ENCODE measurements at regions not wholly inside any gene's neighbourhood (a gene's known extent, or its start where the extent isn't known, plus 50 kb on each side); places are given as distances from the start of the nearest gene placed in this dataset.

DNA sequence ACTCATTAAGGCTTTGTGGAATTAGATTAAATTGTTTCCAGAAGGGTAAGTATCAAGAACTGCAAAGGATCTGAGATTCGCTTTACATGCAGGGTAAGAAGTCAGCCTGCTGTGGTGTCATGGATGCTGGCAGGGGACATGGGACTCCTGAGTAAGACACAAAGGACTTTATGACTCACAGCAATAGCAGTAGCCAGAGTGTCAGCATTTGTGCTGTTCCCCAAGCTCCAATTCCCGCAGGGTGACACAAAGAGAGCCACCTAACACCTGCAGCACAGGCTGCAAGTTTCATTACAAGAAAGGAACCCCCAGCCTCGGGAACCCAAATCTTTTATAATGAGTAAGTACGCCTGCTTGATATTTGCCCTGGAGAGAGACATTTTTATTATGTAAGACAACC lies 298.1 kb upstream of the POU3F1 start:
- no peak for DNase-seq (ENCODE audit: low read depth in 1 of 2, low spot score in 1 of 2)

DNA sequence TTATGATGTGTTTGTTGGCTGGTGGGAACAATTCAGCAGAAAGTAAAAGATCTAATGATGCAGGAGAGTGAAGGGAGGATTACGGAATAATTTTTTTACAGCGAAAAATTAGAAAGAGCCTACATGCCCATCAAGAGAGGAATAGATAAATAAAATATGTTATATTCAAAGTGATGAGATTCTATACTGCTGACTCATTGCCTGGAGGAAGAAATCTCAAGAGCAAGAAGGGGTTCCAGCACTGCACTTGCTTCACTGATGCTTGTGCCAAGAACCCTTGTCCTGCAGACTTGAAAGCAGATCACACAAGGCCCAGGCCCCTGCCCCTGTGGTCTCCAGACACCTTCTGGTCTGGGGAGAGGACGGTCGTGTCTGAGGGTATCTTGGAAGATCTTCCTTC lies 295.1 kb upstream of the POU3F1 start:
- DNase-seq (ENCODE audit: low read depth in 1 of 2, low spot score in 1 of 2), result no peak

GRCh38 chr1:38340409-38340808 lies 293.8 kb upstream of the POU3F1 start:
- no peak for DNase-seq (ENCODE audit: low read depth in 1 of 2, low spot score in 1 of 2)

- DNase-seq (ENCODE audit: low read depth in 1 of 2, low spot score in 1 of 2), result no peak
Observed at GRCh38 chr1:38337711-38338110, 291.1 kb upstream of the POU3F1 start.

GRCh38 chr1:38336961-38337360 lies 290.4 kb upstream of the POU3F1 start:
- DNase-seq (ENCODE audit: low read depth in 1 of 2, low spot score in 1 of 2), result no peak

- DNase-seq (ENCODE audit: low read depth in 1 of 2, low spot score in 1 of 2), result no peak
Observed at GRCh38 chr1:38336301-38336923, 289.8 kb upstream of the POU3F1 start.

DNA sequence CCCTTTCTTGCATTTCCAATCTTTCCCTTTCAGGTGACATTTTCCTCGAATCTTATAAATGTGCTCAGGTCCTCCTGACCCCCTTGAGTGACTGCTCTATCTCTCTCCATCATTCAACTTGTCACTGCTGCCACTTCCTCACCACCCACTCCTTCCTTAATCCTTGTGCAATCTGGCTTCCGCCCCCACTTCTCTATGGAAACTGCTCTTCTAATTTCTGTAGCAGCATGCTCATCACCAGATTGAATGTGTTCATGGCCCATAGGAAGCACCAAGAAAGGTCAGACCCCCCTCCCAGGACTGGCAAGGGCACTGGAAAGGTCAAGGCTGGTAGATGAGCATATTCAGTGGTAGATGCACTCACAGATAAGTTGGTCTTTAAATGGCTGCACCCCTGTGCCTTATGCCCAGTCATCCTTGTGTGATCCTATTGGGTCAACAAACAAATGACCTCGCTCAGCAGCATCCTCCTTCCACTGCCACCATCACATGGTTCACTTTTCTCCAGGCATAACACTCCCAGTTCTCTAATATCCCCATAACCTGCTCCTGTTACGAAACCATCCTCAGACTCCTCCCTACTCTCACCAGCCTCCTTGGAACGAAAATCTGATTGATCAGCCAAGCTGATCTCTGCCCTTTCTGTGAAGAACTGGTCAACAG lies 288.5 kb upstream of the POU3F1 start:
- DNase-seq (ENCODE audit: low read depth in 1 of 2, low spot score in 1 of 2), result no peak

- no peak for DNase-seq (ENCODE audit: low read depth in 1 of 2, low spot score in 1 of 2)
Observed at GRCh38 chr1:38332649-38333310, 286.2 kb upstream of the POU3F1 start.

GRCh38 chr1:38331496-38332210 lies 285.1 kb upstream of the POU3F1 start:
- DNase-seq (ENCODE audit: low read depth in 1 of 2, low spot score in 1 of 2), result no peak

DNA sequence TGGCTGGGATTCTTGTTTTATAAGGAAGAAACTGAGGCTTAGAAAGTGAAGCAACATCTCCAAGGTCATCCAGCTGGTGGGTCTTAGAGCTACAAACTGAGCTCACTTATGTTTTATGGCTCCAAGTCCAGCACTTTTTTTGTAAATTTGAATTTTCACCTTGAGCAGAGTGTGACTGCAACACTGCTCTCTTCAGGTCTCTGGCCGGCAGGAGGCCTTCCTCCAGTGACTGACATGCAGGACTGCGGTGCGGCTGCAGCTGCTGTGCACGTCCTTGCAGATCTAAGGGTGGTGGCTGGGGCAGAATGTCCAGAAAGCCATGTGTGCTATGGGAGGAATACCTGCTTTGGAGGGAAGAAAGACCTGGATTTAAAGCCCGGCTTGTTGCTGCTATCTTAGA lies 284.2 kb upstream of the POU3F1 start:
- no peak for DNase-seq (ENCODE audit: low read depth in 1 of 2, low spot score in 1 of 2)

GRCh38 chr1:38329644-38330043 lies 283.1 kb upstream of the POU3F1 start:
- no peak for DNase-seq (ENCODE audit: low read depth in 1 of 2, low spot score in 1 of 2)

DNA sequence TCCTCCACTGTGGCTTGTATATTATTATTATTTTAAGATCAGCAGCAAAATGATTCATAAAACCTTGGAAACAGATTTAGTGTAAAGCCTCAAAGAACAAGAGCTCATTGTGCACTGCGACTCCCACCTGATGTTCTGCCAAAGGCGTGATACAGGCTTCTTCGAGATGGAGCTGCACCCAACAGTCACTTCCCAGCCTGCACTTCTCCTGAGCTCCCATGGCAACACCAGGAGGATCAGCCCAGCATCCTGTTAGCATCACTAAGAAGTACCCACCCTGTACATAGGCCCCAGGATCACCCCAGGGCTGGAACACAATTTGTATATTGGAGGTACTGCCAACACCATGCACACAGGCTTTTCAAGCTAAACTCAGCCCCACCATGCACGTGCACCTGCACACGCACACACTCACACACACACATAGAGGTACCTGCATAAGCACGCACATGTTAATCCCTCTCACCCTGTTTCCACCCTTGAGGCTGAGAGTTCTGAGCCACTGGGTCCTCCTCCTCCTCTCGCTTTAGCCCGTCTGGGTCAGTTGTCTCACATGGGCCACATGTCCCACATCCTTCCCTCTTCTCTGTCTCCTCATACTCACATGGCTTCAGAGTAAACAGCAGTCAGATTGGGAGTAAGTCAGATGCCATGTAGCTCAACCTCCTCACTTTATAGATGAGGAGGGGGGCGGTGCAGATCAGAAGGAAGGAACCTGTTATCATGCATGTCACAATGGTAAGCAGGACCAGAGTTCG lies 281.9 kb upstream of the POU3F1 start:
- no peak for DNase-seq (ENCODE audit: low read depth in 1 of 2, low spot score in 1 of 2)

- DNase-seq (ENCODE audit: low read depth in 1 of 2, low spot score in 1 of 2), result no peak
Observed at GRCh38 chr1:38327559-38327973, 281.0 kb upstream of the POU3F1 start.

DNA sequence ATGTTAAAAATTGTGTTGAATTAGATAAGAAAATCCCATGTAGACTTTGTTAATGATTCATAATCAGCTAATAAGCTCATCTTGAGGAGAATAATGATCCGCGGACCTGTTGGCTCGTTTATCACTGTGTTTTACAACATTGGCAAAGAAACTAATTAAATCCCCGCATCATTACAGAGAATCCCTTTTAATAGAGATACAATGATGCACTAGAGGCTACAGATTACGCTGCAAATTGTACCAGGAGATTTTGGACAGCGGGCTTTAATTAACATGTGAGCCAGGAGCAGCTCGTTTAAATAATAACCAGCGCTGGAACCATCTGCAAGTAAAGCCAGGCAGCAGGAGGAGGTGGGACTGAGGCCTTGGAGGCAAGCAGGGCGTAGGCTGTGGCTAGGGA lies 280.3 kb upstream of the POU3F1 start:
- no peak for DNase-seq (ENCODE audit: low read depth in 1 of 2, low spot score in 1 of 2)

DNA sequence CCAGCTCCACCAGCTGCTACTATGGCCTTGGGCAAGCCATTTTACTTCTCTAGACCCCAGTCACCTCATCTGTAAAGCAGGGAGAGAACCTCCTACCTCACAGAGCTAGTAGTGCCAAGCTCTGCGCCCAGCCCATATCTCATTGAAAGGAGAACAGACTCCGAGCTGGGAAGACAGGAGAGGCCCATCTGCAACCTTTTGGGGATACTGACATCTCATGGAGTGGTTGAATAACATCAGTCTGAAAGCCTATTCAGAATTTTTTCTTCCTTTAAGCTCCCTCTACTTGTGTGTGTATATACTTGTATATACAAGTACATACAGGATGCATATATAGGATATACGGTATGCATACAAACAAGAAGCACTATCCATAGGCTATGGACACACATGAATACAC lies 279.5 kb upstream of the POU3F1 start:
- DNase-seq (ENCODE audit: low read depth in 1 of 2, low spot score in 1 of 2), result no peak

DNA sequence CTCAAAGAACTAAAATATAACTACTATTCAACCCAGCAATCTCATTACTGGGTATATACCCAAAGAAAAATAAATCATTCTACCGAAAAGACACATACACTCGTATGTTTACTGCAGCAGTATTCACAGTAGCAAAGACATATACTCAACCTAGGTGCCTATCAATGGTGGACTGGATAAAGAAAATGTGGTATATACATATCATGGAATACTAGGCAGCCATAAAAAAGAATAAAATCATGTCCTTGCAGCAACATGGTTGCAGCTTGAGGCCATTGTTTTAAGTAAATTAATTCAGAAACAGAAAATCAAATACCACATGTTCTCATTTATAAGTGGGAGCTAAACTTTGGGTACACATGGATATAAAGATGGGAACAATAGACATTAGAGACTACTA lies 266.2 kb upstream of the POU3F1 start:
- DNase-seq (ENCODE audit: low read depth in 1 of 2, low spot score in 1 of 2), result no peak

DNA sequence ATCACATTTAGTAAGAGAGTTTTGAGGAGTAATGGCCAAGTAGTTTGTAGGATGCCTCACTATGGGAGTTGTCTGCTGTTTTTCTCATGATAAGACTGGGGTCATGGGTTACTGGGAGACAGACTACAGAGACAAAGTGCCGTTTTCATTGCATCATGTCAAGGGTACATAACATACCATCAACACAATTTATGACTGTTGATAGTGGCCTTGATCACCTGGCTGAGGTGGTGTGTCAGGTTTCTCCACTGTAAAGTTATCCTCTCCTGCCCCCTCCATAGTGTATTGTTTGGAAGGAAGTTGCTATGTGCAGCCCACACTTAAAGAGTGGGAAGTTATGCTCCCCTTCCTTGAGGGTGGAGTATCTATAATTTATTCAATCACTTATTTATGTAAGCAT lies 263.5 kb upstream of the POU3F1 start:
- no peak for DNase-seq (ENCODE audit: low read depth in 1 of 2, low spot score in 1 of 2)

- DNase-seq (ENCODE audit: low read depth in 1 of 2, low spot score in 1 of 2), result no peak
Observed at GRCh38 chr1:38308780-38309179, 262.2 kb upstream of the POU3F1 start.

DNA sequence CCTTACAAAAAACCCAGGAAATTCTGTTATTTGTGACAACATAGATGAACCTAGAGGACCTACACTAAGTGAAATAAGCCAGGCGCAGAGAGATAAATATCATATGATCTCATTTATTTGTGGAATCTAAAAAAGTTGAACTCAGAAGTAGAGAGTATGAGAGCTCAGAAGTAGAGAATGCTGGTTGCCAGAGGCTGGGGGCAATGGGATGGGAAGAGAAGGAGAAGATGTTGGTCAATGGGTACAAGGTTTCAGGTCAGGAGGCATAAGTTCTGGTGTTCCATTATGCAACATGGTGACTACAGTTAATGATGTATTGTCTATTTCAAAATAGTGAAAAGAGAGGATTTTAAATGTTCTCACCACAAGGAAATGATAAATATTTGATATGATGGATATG lies 259.1 kb upstream of the POU3F1 start:
- DNase-seq (ENCODE audit: low read depth in 1 of 2, low spot score in 1 of 2), result no peak

DNA sequence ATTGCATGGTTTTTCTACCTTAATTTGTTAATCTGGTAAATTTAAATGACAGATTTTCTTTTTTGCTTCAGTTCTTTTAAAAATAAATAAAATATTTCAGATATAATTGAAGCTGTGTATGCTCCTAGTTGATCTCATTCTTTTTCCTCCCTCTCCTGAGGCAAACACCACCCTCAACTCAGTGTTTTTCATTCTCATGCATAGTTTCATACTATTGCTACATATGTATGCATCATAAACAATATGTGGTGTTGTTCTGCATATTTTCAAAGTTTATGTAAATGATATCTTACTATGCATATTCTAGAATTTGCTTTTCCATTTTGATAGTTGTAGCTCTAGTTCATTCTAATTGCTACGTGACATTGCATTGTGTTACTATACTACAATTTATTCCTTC lies 257.2 kb upstream of the POU3F1 start:
- no peak for DNase-seq (ENCODE audit: low read depth in 1 of 2, low spot score in 1 of 2)

- no peak for DNase-seq (ENCODE audit: low read depth in 1 of 2, low spot score in 1 of 2)
Observed at GRCh38 chr1:38301040-38301439, 254.4 kb upstream of the POU3F1 start.
